LNCaP clone FGC (cell line): ENCODE measurements at regions not wholly inside any gene's neighbourhood (a gene's known extent, or its start where the extent isn't known, plus 50 kb on each side); places are given as distances from the start of the nearest gene placed in this dataset.

Source experiments
- DNase-seq: peaks from one replicate; pipeline ENCODE4 v3.0.0-alpha.2; 2011; ENCODE audit warnings: low read depth
- H3K4me3 ChIP-seq: 2 replicates; pipeline ENCODE4 v1.5.1; 2011; ENCODE audit warnings: mild to moderate bottlenecking, low read depth, low read length, control low read depth
- TF ChIP-seq, protein P1 (sequence below): IDR thresholded peaks from 2 replicates; pipeline ENCODE4 v1.5.1; 2012; ENCODE audit warnings: mild to moderate bottlenecking; ENCODE audit not compliant: control insufficient read depth, insufficient read depth; ENCODE audit errors: extremely low read depth

DNA sequence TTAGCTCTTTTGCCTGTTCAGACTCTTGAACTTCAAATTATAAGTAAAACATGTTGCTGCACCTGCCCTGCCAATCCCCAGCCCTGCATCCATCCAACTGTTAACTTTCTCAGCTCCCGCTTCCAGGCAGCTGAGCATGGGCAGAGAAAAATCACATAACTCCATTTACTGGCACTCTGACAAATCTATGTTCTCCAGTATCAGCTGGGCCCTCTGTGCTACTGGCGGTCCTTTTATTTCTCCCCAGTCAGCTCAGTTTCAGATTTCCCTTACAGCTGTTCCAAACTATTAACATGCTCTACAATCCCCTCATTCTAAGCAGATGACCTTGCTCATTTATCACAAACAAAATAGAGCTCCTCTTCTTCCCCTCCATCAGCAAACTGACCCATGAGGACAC, 240.4 kb upstream of the TET2 start:
- TF ChIP-seq, protein P1, sequence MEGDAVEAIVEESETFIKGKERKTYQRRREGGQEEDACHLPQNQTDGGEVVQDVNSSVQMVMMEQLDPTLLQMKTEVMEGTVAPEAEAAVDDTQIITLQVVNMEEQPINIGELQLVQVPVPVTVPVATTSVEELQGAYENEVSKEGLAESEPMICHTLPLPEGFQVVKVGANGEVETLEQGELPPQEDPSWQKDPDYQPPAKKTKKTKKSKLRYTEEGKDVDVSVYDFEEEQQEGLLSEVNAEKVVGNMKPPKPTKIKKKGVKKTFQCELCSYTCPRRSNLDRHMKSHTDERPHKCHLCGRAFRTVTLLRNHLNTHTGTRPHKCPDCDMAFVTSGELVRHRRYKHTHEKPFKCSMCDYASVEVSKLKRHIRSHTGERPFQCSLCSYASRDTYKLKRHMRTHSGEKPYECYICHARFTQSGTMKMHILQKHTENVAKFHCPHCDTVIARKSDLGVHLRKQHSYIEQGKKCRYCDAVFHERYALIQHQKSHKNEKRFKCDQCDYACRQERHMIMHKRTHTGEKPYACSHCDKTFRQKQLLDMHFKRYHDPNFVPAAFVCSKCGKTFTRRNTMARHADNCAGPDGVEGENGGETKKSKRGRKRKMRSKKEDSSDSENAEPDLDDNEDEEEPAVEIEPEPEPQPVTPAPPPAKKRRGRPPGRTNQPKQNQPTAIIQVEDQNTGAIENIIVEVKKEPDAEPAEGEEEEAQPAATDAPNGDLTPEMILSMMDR, result no peak
- DNase-seq, result no peak
- H3K4me3 ChIP-seq, result no peak overlapping the region

DNA sequence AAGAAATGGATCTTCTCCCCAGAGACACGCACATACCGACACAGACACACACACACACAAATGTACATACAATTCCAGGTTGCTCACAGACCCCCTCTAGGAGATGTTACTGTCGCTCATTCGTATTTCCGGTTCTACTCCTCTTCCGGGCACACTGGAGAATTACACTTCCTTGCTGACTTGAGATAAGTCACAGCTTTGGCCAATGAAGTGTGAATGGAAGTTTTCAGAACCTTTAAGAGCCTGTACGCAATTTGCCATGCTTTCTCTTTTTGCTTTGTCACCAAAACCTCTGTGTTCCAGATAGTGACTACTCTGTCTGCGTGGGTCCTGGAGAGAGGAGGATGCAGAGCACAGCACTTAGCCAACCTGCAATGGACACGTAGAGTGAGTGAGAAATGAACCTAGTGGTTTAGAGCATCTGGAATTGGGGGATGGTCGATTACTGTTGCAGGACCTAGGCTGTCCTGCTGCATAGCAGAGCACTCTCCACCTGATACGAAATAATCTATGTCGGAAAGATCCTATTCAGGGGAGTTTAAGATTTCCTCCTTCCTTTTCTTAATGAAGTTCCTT, 239.5 kb upstream of the TET2 start:
- H3K4me3 ChIP-seq, result no peak overlapping the region
- TF ChIP-seq, protein P1, result no peak
- no peak for DNase-seq

DNA sequence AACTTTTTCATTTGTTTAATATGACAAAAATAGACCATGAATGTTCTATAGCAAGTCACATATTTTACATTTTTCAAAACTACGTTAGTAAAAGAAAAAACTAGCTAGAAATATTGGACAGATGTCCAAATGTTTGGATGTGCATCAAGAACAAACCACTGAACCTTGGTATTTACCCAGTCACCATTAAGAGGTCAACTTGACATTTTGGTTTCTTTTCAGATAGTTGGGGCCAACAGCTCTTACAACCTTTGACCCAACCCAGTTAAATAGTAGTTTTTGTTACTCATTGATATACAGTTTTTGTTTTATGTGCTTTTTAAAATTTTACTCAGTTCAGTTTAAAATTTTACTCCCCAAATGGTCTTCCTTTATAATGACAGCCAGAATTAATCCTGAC, 238.7 kb upstream of the TET2 start:
- no peak for DNase-seq
- no peak overlapping the region for H3K4me3 ChIP-seq
- TF ChIP-seq, protein P1, result no peak

DNA sequence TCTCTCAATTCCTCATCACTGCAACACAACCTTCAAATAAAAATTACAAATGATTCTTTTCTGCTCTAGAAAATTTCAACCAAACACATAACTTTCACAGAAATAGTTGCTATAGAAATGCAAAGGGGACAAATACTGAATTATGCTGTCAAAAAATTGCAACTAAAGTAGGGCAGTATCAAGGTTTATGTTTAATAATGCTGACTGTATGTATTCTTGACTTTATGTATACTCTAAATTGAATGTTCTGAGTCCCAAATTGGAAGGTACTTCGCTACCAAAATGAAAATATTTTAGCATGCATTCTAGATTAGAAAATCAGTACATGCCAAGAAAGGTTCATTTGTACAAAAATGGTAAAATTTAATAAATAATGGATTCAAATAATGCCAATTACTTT, 237.3 kb upstream of the TET2 start:
- TF ChIP-seq, protein P1, result no peak
- H3K4me3 ChIP-seq, result no peak overlapping the region
- DNase-seq, result no peak

DNA sequence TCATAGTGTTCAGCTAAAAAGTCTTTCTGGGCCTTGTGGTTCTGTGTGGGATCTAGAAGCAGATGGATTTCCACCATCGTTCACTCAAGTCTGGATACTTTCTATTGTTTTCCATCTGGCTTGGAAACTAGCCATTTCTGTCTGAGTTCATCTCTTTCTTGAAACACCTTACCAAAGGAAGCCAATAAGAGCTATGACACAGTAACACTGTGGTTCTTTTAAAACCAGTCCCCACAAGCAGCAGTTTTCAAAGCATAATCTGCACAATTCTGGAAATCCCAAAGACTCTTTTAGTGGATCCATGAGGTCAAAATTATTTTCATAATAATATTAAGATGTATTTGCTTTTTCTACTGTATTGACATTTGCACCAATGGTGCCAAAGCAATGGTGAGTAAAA, 234.2 kb upstream of the TET2 start:
- TF ChIP-seq, protein P1, result no peak
- no peak for DNase-seq
- no peak overlapping the region for H3K4me3 ChIP-seq

DNA sequence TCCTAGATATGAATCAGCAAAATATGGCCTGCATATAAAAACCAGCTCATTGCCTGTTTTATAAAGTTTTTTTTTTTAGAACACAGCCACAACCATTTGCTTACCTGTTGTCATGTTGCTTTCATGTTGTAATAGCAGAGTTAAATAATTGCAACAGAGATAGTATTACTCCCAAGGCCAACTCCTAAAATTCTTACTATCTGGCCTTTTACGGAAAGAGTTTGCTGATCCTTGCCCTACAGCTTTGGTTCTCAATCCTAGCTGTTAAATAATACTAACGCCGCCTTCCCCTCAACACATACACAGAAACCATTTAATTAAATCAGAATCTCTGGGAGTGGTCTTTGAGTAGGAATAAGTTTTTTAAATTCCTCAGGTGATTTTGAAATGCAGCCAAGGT, 231.3 kb upstream of the TET2 start:
- H3K4me3 ChIP-seq, result no peak overlapping the region
- TF ChIP-seq, protein P1, result no peak
- no peak for DNase-seq

DNA sequence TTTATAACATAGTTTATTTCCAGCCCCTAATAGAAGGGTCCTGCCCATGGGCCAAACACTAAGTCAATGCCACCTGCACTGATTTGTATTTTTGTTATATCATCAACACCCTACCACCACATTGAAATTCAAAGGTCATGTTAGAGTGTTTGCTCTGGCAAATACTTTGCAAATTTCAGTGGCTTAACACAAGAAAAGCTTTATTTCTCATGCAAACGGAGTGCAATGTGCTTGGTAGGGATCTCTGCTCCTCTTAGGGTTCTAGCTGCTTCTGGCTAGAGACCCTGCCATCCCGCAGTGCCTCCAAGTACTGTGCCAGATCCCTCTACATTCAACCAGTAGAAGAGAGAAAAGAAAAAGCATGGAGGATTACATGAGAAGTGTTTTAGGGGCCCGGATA, 230.8 kb upstream of the TET2 start:
- TF ChIP-seq, protein P1, result no peak
- DNase-seq, result no peak
- no peak overlapping the region for H3K4me3 ChIP-seq
